ENCODE measurements at regions not wholly inside any gene's neighbourhood (a gene's known extent, or its start where the extent isn't known, plus 50 kb on each side); places are given as distances from the start of the nearest gene placed in this dataset.

- no peak for ATAC-seq
- TF ChIP-seq SNAI2 (CRISPR knock-in tag; IDR thresholded peaks at IDR 0.05) (no peak), ZNF70 (CRISPR knock-in tag; IDR thresholded peaks at IDR 0.05) (no peak), TCF4 (CRISPR knock-in tag; IDR thresholded peaks at IDR 0.05; ENCODE audit: borderline replicate concordance) (no peak), ZNF8 (CRISPR knock-in tag; IDR thresholded peaks at IDR 0.05) (no peak), GLIS3 (CRISPR knock-in tag; IDR thresholded peaks at IDR 0.05) (no peak), OSR1 (CRISPR knock-in tag; IDR thresholded peaks at IDR 0.05) (no peak), BACH2 (CRISPR knock-in tag; IDR thresholded peaks at IDR 0.05; ENCODE audit: borderline replicate concordance) (no peak), ESRRG (CRISPR knock-in tag; IDR thresholded peaks at IDR 0.05) (no peak)
Measured at GRCh38 chr1:36731226-36732014, 248.7 kb upstream of the CSF3R start.

- TF ChIP-seq ZNF565 (CRISPR knock-in tag; conservative IDR thresholded peaks at IDR 0.05; ENCODE audit: low read depth) (no peak), RARB (CRISPR knock-in tag; IDR thresholded peaks at IDR 0.05) (no peak), PATZ1 (CRISPR knock-in tag; IDR thresholded peaks at IDR 0.05; ENCODE audit: borderline replicate concordance) (no peak), ISL1 (CRISPR knock-in tag; IDR thresholded peaks at IDR 0.05) (no peak), ZC3H10 (CRISPR knock-in tag; IDR thresholded peaks at IDR 0.05) (no peak), SNAI2 (CRISPR knock-in tag; IDR thresholded peaks at IDR 0.05) (no peak), CSRNP3 (CRISPR knock-in tag; IDR thresholded peaks at IDR 0.05) (no peak), POU6F1 (CRISPR knock-in tag; IDR thresholded peaks at IDR 0.05; ENCODE audit: borderline replicate concordance, low read depth) (no peak), ARNTL (CRISPR knock-in tag; IDR thresholded peaks at IDR 0.05; ENCODE audit: borderline replicate concordance, low read depth) (no peak), CSDC2 (CRISPR knock-in tag; IDR thresholded peaks at IDR 0.05) (no peak), TCF4 (CRISPR knock-in tag; IDR thresholded peaks at IDR 0.05; ENCODE audit: borderline replicate concordance) (no peak), ZFP3 (CRISPR knock-in tag; IDR thresholded peaks at IDR 0.05) (no peak), CREB5 (CRISPR knock-in tag; IDR thresholded peaks at IDR 0.05; ENCODE audit: low read depth) (no peak), ZNF70 (CRISPR knock-in tag; IDR thresholded peaks at IDR 0.05) (no peak), OSR1 (CRISPR knock-in tag; IDR thresholded peaks at IDR 0.05) (no peak), BACH2 (CRISPR knock-in tag; IDR thresholded peaks at IDR 0.05; ENCODE audit: borderline replicate concordance) (no peak), TSHZ2 (CRISPR knock-in tag; IDR thresholded peaks at IDR 0.05) (no peak), PPARA (CRISPR knock-in tag; IDR thresholded peaks at IDR 0.05; ENCODE audit: borderline replicate concordance) (no peak), ZNF8 (CRISPR knock-in tag; IDR thresholded peaks at IDR 0.05) (no peak)
- no peak for ATAC-seq
Measured at GRCh38 chr1:36730599-36730998, 247.9 kb upstream of the CSF3R start.
